ENCODE measurements at regions not wholly inside any gene's neighbourhood (a gene's known extent, or its start where the extent isn't known, plus 50 kb on each side); places are given as distances from the start of the nearest gene placed in this dataset.

- H3K4me3 ChIP-seq (ENCODE audit: low read depth, low read length): no peak overlapping the region
- no peak for TF ChIP-seq CTCF (IDR thresholded peaks at IDR 0.05; ENCODE audit: low read depth, low read length)
These were observed 116.8 kb upstream of the WNT4 start for GRCh38 chr1:22259551-22260282.

- no peak for TF ChIP-seq CTCF (IDR thresholded peaks at IDR 0.05; ENCODE audit: low read depth, low read length)
- no peak overlapping the region for H3K4me3 ChIP-seq (ENCODE audit: low read depth, low read length)
These were observed 118.0 kb upstream of the WNT4 start for GRCh38 chr1:22260860-22261432.

- no peak for TF ChIP-seq CTCF (IDR thresholded peaks at IDR 0.05; ENCODE audit: low read depth, low read length)
- no peak overlapping the region for H3K4me3 ChIP-seq (ENCODE audit: low read depth, low read length)
These were observed 118.7 kb upstream of the WNT4 start for GRCh38 chr1:22261580-22261979.

GRCh38 chr1:22262583-22262982 is 119.7 kb upstream of the WNT4 start:
- no peak for TF ChIP-seq CTCF (IDR thresholded peaks at IDR 0.05; ENCODE audit: low read depth, low read length)

GRCh38 chr1:22263359-22263758 is 120.5 kb upstream of the WNT4 start:
- H3K4me3 ChIP-seq (ENCODE audit: low read depth, low read length): no peak overlapping the region
- no peak for TF ChIP-seq CTCF (IDR thresholded peaks at IDR 0.05; ENCODE audit: low read depth, low read length)

More at GRCh38 chr1:22262583-22262982, 119.7 kb upstream of the WNT4 start:
- H3K4me3 ChIP-seq (ENCODE audit: low read depth, low read length): no peak overlapping the region

- TF ChIP-seq CTCF (IDR thresholded peaks at IDR 0.05; ENCODE audit: low read depth, low read length): no peak
- H3K4me3 ChIP-seq (ENCODE audit: low read depth, low read length): no peak overlapping the region
These were observed 121.8 kb upstream of the WNT4 start for GRCh38 chr1:22264464-22265341.
